ENCODE measurements at regions not wholly inside any gene's neighbourhood (a gene's known extent, or its start where the extent isn't known, plus 50 kb on each side); places are given as distances from the start of the nearest gene placed in this dataset.
"Not testable (repeated sequence)": the region's sequence is repeated elsewhere in the genome, so short reads cannot be mapped to it uniquely, and the experiment has no call there.

DNA sequence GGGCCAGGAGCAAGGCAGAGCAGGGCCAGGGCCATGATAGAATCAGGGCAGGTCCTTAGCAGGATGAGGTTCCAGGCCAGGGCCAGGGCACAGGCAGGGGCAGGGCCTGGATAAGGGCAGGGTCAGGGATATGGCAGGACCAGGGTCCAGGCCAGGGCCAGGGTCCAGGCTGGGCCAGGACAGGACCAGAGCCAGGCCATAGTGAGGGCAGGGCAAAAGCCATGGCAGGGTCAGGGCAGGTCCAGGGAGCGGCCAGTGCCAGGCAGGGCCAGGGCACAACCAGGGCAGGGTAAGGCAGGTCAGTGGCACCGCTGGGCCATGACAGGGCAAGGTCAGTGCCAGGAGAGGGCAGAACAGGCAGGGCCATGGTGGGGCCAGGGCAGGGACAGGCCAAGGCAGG is 152.2 kb downstream of the LIPI start:
- DNase-seq = no peak

GRCh38 chr21:14057841-14058481 is 152.8 kb downstream of the LIPI start:
- not testable (repeated sequence) for DNase-seq

- DNase-seq = no peak
Observed at GRCh38 chr21:14057313-14057712, 153.4 kb downstream of the LIPI start.

DNA sequence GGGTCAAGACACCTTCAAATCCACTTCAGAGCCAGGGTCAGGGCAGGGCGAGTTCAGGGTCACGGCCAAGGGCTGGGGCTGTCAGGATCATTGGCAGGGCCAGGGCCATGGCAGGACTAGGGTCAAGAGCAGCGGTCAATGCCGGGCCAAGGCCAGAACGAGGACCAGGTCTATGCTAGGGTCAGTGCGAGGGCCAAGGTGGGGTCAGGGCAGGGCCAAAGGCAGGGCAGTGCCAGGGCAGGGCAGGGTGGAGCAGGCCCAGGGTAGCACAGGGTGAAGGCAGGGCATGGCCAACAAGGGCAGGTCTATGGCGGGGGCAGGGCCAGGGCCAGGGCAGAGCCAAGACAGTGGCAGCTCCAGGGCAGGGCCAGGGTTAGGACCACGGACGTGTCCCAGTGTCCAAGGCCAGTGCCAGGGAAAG is 154.0 kb downstream of the LIPI start:
- DNase-seq = no peak

DNA sequence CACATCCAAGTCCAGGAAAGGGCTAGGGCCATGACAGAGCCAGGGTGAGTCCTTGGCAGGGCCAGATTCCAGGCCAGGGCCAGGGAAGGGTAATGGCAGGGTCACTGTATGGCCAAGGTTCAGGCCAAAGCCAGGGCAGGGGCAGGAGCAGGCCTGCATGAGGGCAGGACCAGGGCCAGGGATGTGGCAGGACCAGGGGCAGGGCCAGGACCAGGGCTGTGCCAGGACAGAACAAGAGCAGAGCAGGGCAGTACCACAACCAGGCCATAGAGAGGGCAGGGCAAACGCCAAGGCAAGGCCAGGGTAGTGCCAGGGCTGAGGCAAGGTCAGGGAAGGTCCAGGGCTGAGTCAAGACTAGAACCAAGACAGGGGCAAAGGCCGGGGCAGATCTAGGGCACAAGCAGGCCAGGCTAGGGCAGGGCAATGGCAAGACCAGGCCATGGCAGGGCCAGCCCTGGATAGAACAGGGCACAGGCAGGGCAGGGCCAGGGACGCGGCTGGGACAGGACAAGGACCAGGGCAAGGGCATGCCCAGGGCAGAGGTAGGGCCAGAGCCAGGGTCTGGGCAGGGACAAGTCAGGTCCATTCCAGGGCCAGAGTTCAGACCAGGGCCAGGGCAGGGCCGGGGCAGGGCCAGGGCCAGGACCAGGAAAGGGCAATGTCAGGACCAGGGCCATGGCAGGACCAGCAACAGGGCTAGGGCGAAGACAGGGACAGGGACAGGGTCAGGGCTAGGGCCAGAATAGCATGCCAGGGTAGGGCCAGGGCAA is 154.8 kb downstream of the LIPI start:
- not testable (repeated sequence) for DNase-seq

DNA sequence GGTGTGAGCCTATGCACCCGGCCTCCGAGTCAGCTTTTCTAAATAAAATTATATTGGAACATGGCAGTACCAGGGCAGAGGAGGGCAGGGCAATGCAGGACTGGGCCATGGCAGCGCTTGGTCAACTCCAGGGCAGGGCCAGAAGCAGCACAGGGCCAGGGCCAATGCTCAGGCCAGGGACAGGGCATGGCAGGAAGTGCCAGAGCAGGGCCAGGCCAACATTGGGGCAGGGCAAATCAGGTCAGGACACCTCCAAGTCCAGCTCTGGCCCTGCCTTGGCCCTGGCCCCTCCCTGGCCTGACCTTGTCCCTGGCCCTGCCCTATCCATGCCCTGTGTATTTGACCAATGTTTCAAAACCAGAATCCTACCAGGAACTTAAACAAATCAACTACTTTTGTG is 156.1 kb downstream of the LIPI start:
- no peak for DNase-seq

DNA sequence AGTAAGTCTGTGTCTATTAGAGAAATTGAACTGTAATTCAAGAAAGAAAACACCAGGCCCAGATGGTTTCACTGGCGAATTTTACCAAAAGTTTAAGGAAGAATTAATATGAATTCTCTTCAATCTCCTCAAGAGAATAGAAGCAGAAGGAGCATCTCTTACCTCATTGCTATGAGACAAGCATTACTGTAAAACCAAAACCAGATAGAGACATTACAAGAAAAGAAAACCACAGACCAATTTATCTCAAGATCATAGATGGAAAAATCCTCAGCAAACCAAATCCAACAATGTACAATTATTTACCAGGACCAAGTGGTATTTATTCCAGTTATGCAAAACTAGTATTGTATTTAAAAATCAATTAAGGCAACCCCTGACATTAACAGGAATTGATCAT is 160.6 kb downstream of the LIPI start:
- DNase-seq = no peak

GRCh38 chr21:14046401-14046800 is 164.4 kb downstream of the LIPI start:
- DNase-seq = no peak

DNA sequence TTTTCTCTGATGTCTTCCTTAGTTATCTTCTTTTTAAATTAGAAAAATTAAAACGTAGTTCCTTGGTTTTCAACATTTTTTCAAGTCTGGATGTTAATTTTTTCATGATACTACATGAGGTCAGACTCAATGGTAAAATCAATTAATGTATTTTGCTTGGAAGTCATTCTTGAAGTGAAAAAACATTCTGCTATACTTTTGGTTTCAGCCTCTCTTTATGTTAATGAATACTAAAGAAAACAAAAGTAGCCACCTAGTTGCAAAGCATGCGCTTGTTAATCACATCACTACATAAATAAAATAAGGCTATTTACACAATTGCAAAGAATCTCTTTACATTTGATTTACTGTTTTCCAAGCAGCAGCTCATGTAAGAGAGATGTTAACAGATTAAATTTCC is 170.4 kb downstream of the LIPI start:
- no peak for DNase-seq

- not testable (repeated sequence) for DNase-seq
Observed at GRCh38 chr21:14028619-14029018, 182.1 kb downstream of the LIPI start.

DNA sequence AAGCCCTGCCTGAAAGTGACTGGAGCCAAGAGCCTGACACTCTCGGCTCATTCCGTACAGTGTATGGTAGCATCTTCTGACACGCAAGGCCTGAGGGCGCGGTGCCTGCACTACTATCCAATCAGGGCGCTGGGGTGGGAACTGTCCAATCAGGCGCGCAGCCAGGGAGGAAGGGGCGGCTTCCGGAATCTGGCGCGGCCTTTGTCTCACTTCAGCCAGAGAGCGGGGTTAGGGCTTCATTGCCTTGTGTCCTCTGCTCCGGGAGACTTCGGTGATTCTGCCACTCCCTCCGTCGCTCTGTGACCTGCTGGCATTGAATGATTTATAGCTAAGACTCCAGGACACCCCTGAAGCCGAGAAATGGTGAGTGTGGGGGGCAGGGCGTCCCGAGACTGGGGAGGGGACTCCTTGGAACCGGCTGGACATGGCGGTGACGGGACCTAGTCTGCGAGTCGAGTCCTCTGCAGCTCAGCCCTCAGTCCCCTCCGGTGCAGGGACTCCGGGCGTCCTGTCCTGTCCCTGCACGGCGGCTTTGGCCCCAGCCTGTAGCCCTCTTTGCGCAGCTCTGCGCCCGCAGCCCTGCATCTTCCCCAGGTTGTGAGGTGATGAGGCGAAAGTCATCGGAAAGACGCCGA is 183.4 kb downstream of the LIPI start:
- peak; percentile 75 for DNase-seq

DNA sequence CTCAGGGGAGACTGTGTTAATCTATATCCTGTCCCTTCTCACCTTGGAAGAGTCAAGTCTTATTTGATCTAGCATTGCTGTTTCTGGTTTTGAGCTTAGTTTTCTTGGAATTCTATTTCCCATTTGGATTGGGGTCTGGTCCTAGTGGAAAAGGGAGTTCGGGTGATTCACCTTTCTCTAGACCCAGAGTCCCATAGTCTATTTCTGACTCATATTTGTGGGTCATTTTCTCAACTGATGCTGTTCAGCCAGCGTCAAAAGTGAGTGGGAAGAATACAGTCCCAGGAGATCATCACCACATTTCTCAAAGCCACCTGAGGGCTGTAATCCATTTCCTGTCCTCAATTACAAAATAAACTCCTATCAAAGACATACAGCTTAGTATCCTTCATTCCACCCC is 190.6 kb downstream of the LIPI start:
- not testable (repeated sequence) for DNase-seq

GRCh38 chr21:14015841-14016240 is 194.9 kb downstream of the LIPI start:
- not testable (repeated sequence) for DNase-seq

DNA sequence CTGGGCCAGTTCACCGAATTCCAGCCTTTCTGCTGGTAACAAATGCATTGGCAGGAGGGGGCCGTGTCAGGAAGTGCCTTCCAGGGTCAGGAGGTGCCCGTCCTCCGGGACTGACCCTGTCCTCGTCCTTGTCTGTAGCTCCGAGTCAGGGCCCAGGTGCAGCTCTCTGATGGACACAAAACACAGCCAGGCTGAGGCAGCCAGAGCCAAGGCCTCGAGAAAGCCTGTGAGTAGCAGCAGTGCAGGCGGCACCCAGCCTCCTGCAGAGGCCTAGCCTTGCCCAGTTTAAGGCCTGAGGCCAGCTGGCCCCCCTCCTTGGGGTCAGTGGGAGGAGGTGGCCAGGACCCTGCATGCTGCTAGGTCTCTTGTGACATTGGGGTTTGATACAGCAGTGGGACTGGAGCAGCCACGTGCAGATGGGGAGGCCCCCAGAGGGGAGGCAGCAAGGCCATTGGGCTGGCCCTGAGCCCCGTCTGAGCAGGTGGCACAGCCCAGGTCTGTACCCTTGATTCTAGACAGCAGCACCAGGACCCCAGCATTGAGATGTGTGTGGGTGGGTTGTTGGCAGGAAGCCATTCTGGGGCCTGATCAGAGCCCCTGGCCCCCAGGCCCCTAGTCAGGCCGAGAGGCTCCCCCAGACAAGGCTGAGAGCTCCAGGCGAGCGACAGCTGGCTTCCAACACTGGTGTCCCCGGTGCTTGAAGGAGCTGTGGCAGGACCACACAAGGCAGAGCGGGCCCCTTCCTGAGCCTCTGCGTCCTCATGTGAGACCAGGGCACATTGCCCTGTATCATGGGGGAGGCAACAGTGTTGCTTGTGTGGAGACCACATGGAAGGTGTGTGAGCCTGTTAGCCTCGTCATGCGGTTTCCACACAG is 196.9 kb downstream of the LIPI start:
- DNase-seq = not testable (repeated sequence)

DNA sequence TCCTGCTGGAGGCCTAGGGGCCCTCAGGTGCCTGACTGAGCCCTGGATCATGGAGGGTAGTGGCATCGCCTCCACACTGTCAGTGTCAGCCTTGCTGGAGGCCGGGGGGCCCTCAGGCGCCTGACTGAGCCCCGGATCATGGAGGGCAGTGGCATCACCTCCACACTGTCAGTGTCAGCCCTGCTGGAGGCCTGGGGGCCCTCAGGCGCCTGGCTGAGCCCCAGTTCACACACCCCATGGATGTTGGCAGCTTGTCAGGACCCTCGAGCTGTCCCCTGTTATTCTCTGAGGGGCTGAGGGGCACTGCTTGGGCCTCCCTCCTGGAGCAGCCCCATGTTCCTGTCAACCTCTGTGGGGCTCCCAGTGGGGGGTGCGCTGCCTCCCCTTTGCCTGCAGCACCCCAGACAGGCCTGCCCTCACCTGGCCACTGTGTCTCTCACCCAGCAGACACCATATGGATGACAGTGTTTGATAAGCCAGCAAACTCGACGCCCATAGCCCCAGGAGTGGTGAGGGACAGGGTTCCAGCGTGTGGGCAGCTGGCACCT is 197.6 kb downstream of the LIPI start:
- no peak for DNase-seq

GRCh38 chr21:14012409-14012808 is 198.3 kb downstream of the LIPI start:
- DNase-seq = no peak

GRCh38 chr21:14011751-14012150 is 199.0 kb downstream of the LIPI start:
- DNase-seq = not testable (repeated sequence)

- not testable (repeated sequence) for DNase-seq
Observed at GRCh38 chr21:14011149-14011548, 199.6 kb downstream of the LIPI start.

- DNase-seq = no peak
Observed at GRCh38 chr21:14010729-14011128, 200.0 kb downstream of the LIPI start.

- DNase-seq = not testable (repeated sequence)
Observed at GRCh38 chr21:14009990-14010389, 200.8 kb downstream of the LIPI start.

- DNase-seq = not testable (repeated sequence)
Observed at GRCh38 chr21:14009238-14009981, 201.3 kb downstream of the LIPI start.

- not testable (repeated sequence) for DNase-seq
Observed at GRCh38 chr21:14008436-14008835, 202.3 kb downstream of the LIPI start.

Measured in DMS 273 treated with DMSO at 0.1 percent for 48 hours (cell line).